ENCODE measurements at regions not wholly inside any gene's neighbourhood (a gene's known extent, or its start where the extent isn't known, plus 50 kb on each side); places are given as distances from the start of the nearest gene placed in this dataset.

GRCh38 chr5:90193185-90193822 is 216.3 kb downstream of the CETN3 start:
- TF ChIP-seq ZNF274 (IDR thresholded peaks at IDR 0.05; ENCODE audit: low read depth, low read length) = no peak
- no peak overlapping the region for H3K4me3 ChIP-seq (ENCODE audit: low read length)

DNA sequence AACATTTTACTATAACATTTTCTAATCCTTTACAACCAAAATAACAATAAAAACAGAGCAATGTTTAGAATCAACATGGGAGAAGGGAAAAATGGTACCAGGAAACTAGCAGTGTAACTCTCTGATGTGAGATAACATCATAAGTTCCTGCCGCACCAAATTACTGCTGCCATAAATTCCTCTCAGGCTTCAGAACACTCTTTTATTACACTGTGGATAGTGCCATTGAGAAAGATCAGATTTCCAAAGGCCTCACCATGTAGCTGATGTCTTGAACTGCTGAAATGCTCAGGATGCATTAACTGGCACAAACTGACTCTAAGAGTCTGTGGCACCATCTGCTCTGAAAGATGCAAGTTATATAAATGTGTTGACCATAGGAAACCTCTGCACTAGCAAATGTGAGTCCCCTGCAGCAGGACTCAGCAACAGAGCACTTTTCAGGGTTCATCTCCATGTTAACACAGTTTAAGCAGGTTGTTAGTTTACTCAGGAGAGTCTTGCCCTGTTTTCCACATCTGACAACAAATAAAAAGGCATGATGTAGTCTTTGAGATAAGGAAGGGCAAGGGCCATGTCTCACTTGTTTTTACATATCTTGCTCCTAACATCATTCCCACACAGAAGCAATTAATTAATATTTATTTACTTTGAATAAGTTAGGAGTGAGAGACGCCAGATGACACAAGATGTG is 218.1 kb downstream of the CETN3 start:
- no peak for TF ChIP-seq ZNF274 (IDR thresholded peaks at IDR 0.05; ENCODE audit: low read depth, low read length)

GRCh38 chr5:90185897-90186468 is 223.6 kb downstream of the CETN3 start:
- TF ChIP-seq ZNF274 (IDR thresholded peaks at IDR 0.05; ENCODE audit: low read depth, low read length) = no peak
- no peak overlapping the region for H3K4me3 ChIP-seq (ENCODE audit: low read length)

More for the DNA sequence above, 218.1 kb downstream of the CETN3 start:
- H3K4me3 ChIP-seq (ENCODE audit: low read length) = no peak overlapping the region

GRCh38 chr5:90184764-90185163 is 224.8 kb downstream of the CETN3 start:
- no peak for TF ChIP-seq ZNF274 (IDR thresholded peaks at IDR 0.05; ENCODE audit: low read depth, low read length)
- H3K4me3 ChIP-seq (ENCODE audit: low read length) = no peak overlapping the region

- H3K4me3 ChIP-seq (ENCODE audit: low read length) = no peak overlapping the region
- TF ChIP-seq ZNF274 (IDR thresholded peaks at IDR 0.05; ENCODE audit: low read depth, low read length) = no peak
These were observed 226.8 kb downstream of the CETN3 start for GRCh38 chr5:90182726-90183125.

GRCh38 chr5:90174236-90174635 is 235.3 kb downstream of the CETN3 start:
- TF ChIP-seq ZNF274 (IDR thresholded peaks at IDR 0.05; ENCODE audit: low read depth, low read length) = no peak
- no peak overlapping the region for H3K4me3 ChIP-seq (ENCODE audit: low read length)

DNA sequence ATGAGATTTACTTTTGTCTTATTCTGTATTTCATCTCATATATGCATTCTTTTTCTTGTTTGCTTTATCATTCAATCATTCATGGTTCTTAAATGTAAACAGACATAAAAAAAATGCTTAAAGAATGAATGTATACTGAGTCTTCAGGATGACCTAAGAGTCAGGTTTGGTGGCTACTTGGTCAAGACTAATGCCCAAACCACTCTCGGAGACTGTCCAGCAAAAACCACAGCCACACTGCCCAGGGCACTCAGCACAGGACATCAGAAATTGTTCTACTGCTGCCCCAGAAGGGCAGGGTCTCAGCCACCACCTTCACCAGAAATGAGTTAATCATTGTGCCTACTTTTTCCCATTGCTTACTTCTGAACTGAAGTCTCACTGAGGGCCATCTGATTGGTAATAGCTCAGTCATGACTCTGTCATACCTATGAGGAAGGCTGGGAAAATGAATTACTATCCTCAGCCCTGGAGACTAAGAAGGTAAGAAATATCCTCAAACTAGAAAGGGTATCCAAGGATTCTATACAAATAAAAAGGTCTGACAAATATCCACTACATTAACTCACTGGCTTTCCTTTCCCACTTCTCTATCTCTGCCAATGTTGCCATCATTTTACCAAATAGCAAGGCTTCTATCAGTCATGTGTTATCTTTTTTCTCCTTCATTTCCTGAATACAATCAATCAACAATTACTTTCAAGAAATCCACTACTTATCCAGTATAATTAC is 236.1 kb downstream of the CETN3 start:
- no peak overlapping the region for H3K4me3 ChIP-seq (ENCODE audit: low read length)
- TF ChIP-seq ZNF274 (IDR thresholded peaks at IDR 0.05; ENCODE audit: low read depth, low read length) = no peak

DNA sequence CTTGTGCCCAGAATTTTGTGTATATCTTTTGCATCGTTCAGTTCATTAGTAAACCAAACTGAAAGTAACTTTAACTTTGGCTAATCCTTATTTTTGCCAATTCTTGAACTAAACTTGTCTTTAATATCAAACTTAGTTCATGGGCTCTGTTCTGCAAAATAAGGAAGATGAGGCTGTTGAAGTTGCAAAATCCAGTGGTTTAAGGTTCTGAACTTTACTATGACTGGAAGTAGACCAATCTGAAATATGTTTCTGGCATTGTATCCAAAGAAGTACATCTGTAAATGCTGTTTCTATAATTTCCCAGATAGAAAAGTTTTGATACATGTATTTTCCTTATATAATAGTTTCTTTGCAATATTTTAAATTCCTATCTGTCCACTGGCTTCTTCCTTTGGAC is 238.1 kb downstream of the CETN3 start:
- H3K4me3 ChIP-seq (ENCODE audit: low read length) = no peak overlapping the region
- no peak for TF ChIP-seq ZNF274 (IDR thresholded peaks at IDR 0.05; ENCODE audit: low read depth, low read length)

- no peak overlapping the region for H3K4me3 ChIP-seq (ENCODE audit: low read length)
- TF ChIP-seq ZNF274 (IDR thresholded peaks at IDR 0.05; ENCODE audit: low read depth, low read length) = no peak
These were observed 239.3 kb downstream of the CETN3 start for GRCh38 chr5:90170261-90170660.

DNA sequence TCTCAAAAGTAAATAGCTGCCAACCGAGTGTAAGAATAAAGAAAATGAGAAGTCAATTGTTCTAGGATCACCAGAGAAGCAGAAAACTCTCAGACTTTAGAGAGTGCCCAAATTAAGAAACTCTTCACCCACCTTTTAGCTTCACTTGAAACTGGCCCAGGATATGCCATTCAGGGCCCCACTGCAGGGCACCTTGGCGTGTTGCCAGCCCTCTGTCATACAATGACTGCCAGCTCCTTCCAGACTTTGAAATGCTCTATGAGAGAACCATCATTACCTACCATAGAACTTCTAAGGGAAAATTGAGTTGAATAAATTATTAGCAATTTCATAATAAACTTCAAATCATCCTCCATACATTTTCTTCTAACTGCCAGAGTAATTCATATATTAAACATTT is 240.5 kb downstream of the CETN3 start:
- TF ChIP-seq ZNF274 (IDR thresholded peaks at IDR 0.05; ENCODE audit: low read depth, low read length) = no peak
- no peak overlapping the region for H3K4me3 ChIP-seq (ENCODE audit: low read length)

DNA sequence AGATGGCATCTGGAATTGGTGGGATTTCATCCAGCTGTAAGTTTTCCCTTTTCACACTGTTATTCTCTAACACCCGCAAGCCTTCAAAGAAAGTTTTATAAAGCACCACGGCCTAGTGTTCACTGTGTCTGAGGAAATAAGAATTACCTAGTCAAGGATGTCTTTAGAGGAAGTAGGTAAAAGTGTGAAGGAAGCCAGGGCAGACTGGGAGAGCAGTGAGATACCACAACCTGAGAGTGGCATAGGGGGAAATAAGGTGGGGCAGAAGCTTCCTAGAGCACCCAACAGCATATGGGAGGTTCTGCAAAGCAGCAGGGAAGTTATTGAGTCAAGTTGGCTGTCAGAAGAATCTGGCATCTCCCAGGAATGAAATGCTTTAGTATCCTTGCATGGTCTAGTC is 241.2 kb downstream of the CETN3 start:
- H3K4me3 ChIP-seq (ENCODE audit: low read length) = no peak overlapping the region
- no peak for TF ChIP-seq ZNF274 (IDR thresholded peaks at IDR 0.05; ENCODE audit: low read depth, low read length)

DNA sequence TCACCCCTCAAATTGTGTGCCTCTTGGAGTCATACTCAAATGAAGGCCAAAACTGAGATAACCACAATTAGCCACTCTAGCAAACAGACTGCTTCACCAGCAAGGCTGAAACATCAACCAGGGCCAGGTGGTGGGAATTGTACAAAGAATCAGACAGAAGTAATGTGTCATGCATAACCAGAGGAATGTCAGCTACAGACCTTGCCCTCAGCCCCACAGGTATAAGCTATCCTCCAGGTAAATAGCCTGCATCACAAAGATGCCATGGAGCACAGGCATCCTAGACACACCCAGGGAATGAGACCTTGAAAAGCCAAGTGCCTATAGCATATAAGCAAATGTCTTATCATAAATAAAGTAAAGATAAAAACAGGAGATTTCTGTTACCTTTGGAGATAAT is 242.7 kb downstream of the CETN3 start:
- no peak overlapping the region for H3K4me3 ChIP-seq (ENCODE audit: low read length)
- TF ChIP-seq ZNF274 (IDR thresholded peaks at IDR 0.05; ENCODE audit: low read depth, low read length) = no peak

GRCh38 chr5:90162324-90162723 is 247.2 kb downstream of the CETN3 start:
- no peak for TF ChIP-seq ZNF274 (IDR thresholded peaks at IDR 0.05; ENCODE audit: low read depth, low read length)
- no peak overlapping the region for H3K4me3 ChIP-seq (ENCODE audit: low read length)

- TF ChIP-seq ZNF274 (IDR thresholded peaks at IDR 0.05; ENCODE audit: low read depth, low read length) = no peak
These were observed 248.1 kb downstream of the CETN3 start for GRCh38 chr5:90161414-90161813.

GRCh38 chr5:90158131-90158530 is 251.4 kb downstream of the CETN3 start:
- H3K4me3 ChIP-seq (ENCODE audit: low read length) = no peak overlapping the region
- TF ChIP-seq ZNF274 (IDR thresholded peaks at IDR 0.05; ENCODE audit: low read depth, low read length) = no peak

More at GRCh38 chr5:90161414-90161813, 248.1 kb downstream of the CETN3 start:
- H3K4me3 ChIP-seq (ENCODE audit: low read length) = no peak overlapping the region

Measured in GM08714 (cell line).